ENCODE measurements at regions not wholly inside any gene's neighbourhood (a gene's known extent, or its start where the extent isn't known, plus 50 kb on each side); places are given as distances from the start of the nearest gene placed in this dataset.

GRCh38 chr22:19578180-19579004, 54.2 kb upstream of the CLDN5 start (continued):
- TF ChIP-seq KAT7 (CRISPR knock-in tag; IDR thresholded peaks at IDR 0.05; ENCODE audit: borderline replicate concordance), result no peak
- TF ChIP-seq CTCF (IDR thresholded peaks at IDR 0.05 in 2 of 3, conservative IDR thresholded peaks at IDR 0.05 in 1 of 3; ENCODE audit: insufficient read depth in 2 of 3, low read depth in 1 of 3, low read length in 3 of 3), result no peak
- no peak for TF ChIP-seq ZNF444 (CRISPR knock-in tag; IDR thresholded peaks at IDR 0.05)
- no peak for TF ChIP-seq SFPQ (IDR thresholded peaks at IDR 0.05; ENCODE audit: low read depth, low read length)
- no peak for TF ChIP-seq RNF2 (IDR thresholded peaks at IDR 0.05)
- TF ChIP-seq LCOR (CRISPR knock-in tag; IDR thresholded peaks at IDR 0.05), result no peak; the same call in 1 of the 2 replicates
- no peak for TF ChIP-seq PHB2 (IDR thresholded peaks at IDR 0.05; ENCODE audit: low read depth)
- no peak; the same call in 1 of the 2 replicates for TF ChIP-seq PML (IDR thresholded peaks at IDR 0.05; ENCODE audit: low read length)
- TF ChIP-seq MAX (CRISPR knock-in tag; IDR thresholded peaks at IDR 0.05), result no peak
- peak; percentile 76 for TF ChIP-seq ZNF12 (CRISPR knock-in tag; IDR thresholded peaks at IDR 0.05)
- peak; percentile 74 for TF ChIP-seq TAL1 (IDR thresholded peaks at IDR 0.05)
- TF ChIP-seq ZNF589 (CRISPR knock-in tag; IDR thresholded peaks at IDR 0.05; ENCODE audit: low read depth), result peak; percentile 64; the same call in 1 of the 2 replicates
- TF ChIP-seq ZNF121 (CRISPR knock-in tag; conservative IDR thresholded peaks at IDR 0.05), result no peak
- TF ChIP-seq ARNT (IDR thresholded peaks at IDR 0.05), result 0 out of 4 replicates have a peak, but pooled peaks of 1 of the 2 experiments have one; percentile 58
- TF ChIP-seq POLR2H (tag; IDR thresholded peaks at IDR 0.05; ENCODE audit: low read depth), result no peak
- TF ChIP-seq ETV5 (CRISPR knock-in tag; IDR thresholded peaks at IDR 0.05; ENCODE audit: low read depth), result peak; percentile 67; the same call in 1 of the 2 replicates
- no peak for TF ChIP-seq ZNF263 (CRISPR knock-in tag; IDR thresholded peaks at IDR 0.05; ENCODE audit: borderline replicate concordance)
- TF ChIP-seq CEBPG (CRISPR knock-in tag; IDR thresholded peaks at IDR 0.05), result peak; percentile 35; the same call in 1 of the 2 replicates
- no peak; a peak in 1 of 4 replicates for TF ChIP-seq CEBPG (tag; conservative IDR thresholded peaks at IDR 0.05 in 1 of 2, IDR thresholded peaks at IDR 0.05 in 1 of 2)
- no peak for TF ChIP-seq STAT5B (CRISPR knock-in tag; IDR thresholded peaks at IDR 0.05)
- no peak for TF ChIP-seq ZNF184 (CRISPR knock-in tag; IDR thresholded peaks at IDR 0.05)
- no peak for TF ChIP-seq CLOCK (CRISPR knock-in tag; IDR thresholded peaks at IDR 0.05; ENCODE audit: borderline replicate concordance)
- TF ChIP-seq MECOM (CRISPR knock-in tag; IDR thresholded peaks at IDR 0.05), result peak; percentile 95
